IPS DF 4.7 (cell line): ENCODE measurements at regions not wholly inside any gene's neighbourhood (a gene's known extent, or its start where the extent isn't known, plus 50 kb on each side); places are given as distances from the start of the nearest gene placed in this dataset.
"Not testable (repeated sequence)": the region's sequence is repeated elsewhere in the genome, so short reads cannot be mapped to it uniquely, and the experiment has no call there.

Source experiments
- DNase-seq: peaks from one replicate; pipeline ENCODE4 v3.0.0-alpha.2; 2013; ENCODE audit warnings: low spot score; ENCODE audit errors: extremely low read depth

DNA sequence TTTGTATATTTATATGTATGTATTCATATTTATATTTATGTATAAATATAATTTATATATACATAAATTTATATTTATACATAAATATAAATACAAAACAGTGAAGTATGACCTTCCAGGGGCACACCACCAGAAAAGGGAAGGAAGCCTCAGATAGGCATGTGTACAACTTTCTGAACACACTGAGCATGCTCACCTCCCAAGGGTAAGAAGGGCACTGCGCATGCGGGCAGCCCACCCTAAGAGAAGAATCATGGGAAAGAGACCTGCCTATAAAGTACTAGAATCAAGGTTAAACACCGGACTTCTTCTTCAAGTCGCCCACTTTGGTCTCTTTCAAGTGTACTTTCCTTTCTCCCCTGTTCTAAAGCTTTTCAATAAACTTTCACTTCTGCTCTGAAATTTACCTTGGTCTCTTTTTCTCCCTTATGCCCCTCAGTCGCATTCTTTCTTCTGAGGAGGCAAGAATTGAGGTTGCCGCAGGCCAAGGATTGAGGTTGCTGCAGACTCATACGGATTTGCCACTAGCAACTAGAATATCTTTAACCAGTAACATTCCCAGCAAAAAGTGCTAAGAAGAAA is 600.3 kb downstream of the RPIA start:
- DNase-seq: not testable (repeated sequence)

DNA sequence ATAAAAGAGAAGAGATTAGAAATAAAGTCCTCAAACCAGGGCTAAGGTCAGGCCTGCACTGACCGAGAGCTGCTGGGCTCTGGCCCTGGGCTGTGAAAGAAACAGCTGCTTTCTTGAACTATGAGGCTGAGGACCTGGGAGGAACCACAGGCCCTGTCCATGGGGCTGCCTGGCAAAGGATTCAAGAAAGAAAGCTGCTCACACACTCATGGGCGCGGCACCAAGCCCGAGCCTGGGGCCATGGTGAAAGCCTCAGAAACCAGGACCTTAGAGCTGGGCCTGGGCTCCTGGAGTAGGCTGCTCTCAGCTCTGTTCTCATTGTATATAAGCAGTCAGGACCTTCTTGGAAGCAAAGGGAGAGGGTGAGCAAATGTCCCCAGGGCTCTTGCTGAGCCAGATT is 601.9 kb downstream of the RPIA start:
- not testable (repeated sequence) for DNase-seq

DNA sequence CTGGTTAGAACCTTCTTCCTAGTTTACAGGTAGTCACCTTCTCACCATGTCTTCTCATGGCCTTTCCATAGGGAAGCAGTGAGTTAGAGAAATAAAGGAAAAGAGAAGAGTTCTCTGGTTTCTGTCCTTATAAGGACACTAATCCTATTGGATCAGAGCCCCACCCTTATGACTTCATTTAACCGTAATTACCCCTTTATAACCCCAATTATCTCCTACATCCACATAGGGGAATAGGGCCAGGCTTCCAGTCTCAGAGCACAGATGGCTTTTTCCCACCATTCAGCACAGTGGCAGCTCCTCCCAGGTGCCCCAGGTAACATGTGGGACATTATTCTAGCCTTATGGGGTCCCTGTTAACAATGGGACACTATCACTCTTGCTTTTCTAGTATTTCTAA is 602.9 kb downstream of the RPIA start:
- DNase-seq: not testable (repeated sequence)

DNA sequence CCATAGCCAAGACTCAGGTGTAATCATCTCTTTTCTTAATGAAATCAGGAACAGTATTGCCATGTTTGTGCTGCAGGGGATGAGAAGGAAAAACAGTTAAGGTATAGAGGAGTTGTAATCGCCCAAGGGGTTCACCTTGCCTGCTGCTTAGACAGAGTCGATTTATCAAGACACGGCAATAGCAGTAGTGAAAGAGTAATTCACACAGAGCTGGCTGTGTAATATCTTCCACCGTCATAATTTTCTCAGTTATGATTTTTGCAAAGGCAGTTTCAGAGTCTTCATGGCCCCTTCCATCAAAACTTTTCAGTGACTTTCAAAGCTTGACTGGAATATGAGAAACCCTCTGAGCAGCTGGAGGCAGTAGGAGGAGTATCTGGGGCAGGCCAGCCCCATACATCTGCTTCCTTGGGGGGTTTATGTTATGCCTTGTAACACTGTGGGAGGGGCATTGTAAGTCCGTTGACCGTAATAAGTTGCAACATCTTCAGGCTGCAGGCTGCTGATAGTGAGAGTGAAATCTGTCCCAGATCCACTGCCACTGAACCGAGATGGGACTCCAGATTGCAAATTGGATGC is 605.4 kb downstream of the RPIA start:
- DNase-seq: not testable (repeated sequence)

DNA sequence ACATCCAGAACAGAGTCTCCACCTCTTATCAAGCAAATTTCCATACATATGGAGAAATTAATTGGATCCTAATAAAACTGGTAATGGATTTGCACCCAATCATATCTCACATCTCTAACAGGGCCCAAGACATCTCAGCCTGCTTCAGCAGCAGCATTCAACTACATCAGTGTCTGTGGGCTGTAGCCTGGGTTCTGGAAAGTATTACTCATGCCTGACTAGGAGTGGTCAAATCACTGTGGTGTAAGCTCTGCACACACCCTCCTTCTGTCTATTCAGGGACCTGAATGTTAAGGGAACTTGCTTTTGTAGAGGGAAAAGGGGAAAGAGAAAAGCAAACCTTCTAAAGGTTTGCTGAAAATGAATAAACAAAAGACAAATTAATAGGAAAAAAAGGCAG is 607.7 kb downstream of the RPIA start:
- not testable (repeated sequence) for DNase-seq

- not testable (repeated sequence) for DNase-seq
Measured at GRCh38 chr2:89305623-89306022, 614.1 kb downstream of the RPIA start.

- not testable (repeated sequence) for DNase-seq
Measured at GRCh38 chr2:89306869-89307637, 615.6 kb downstream of the RPIA start.

DNA sequence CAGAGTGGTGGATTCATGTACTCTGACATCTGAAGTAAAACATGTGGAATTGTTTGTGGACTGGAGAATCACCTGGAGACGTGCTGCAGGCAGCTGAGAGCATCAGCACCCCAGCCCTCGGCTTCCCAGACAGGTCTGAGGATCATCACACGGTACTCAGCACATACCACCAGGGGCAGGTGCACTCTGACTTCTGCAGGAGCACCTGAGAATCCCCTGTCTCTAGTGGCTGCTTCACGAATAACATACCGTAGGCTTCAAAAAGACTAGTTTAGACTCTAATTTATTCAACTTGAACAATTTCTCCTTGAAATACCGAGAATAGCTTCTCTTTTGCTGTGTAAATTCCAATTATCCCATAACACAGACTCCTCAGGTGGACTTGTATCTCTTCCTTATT is 627.5 kb downstream of the RPIA start:
- not testable (repeated sequence) for DNase-seq

GRCh38 chr2:89325894-89326293 is 634.4 kb downstream of the RPIA start:
- DNase-seq: not testable (repeated sequence)

DNA sequence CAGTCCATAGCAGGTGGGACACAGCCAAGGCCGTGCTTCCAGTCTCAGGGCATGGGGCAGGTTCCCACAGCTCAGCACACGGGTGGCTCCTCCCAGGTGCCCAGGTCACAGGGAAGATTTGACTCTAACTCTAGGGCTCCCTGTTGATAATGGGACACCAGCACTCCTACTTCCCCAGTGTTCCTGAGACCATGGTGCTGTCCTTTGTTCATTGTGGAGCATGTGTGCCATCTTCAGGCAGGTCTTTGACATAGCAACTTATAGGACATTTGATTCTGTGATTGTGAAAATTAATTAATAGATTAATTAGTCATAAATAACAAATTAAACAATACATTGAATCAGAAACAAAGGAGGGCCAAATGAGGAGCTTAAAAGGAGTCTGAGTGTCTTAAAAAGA is 635.0 kb downstream of the RPIA start:
- not testable (repeated sequence) for DNase-seq

- not testable (repeated sequence) for DNase-seq
Measured at GRCh38 chr2:89328790-89329189, 637.3 kb downstream of the RPIA start.
